Head of caudate nucleus (tissue), 42 donors: ENCODE measurements at regions not wholly inside any gene's neighbourhood (a gene's known extent, or its start where the extent isn't known, plus 50 kb on each side); places are given as distances from the start of the nearest gene placed in this dataset.

Source experiments
- DNase-seq, 42 donors: peaks; one replicate each; pipeline versions ENCODE4 v3.0.0 to v3.0.0-alpha.2; 2020 to 2021; ENCODE audit warnings: mixed read lengths in 7 of 42
- intact Hi-C: fragments of 100-400 bp; cut with DNase I; formaldehyde crosslinking; loops from one replicate; pipeline ENCODE4 v1.15.0; 2022

- intact Hi-C loops = no loop called here
- DNase-seq = peak in 2 of 42 donors; percentile 10 to 27
Measured at GRCh38 chr14:101457936-101458740, 103.2 kb upstream of the DIO3 start.

GRCh38 chr14:101458741-101459550 is 102.3 kb upstream of the DIO3 start:
- intact Hi-C loops = no loop called here
- peak in 3 of 42 donors; percentile 14 to 29 (median 18) for DNase-seq

- DNase-seq = no peak
- intact Hi-C loops = no loop called here
Measured at GRCh38 chr14:101459551-101459900, 101.8 kb upstream of the DIO3 start.

DNA sequence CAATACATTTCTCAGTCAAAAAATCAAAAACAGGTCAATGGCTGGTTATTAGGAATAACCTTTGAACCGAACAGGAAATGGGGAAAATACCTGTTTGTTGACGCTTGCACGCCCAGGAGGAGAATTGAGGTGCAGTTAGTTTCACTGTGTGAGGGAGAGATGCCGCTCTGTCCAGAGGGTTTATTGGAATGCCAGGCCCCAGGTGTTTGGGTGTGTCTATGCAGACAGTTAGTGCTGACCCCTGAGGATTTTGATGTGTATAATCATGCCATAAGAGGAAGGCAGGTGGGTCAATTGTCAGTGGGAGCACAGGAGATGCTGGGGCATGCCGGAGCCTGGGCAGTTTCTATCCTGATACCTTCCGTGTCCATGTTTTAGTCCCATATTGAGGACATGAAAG is 100.8 kb upstream of the DIO3 start:
- intact Hi-C loops = no loop called here

GRCh38 chr14:101460986-101461750 is 100.1 kb upstream of the DIO3 start:
- peak in 5 of 42 donors; percentile 2 to 19 (median 7) for DNase-seq
- intact Hi-C loops = no loop called here

More for the DNA sequence above, 100.8 kb upstream of the DIO3 start:
- peak in 2 of 42 donors; percentile 10 to 14 for DNase-seq

DNA sequence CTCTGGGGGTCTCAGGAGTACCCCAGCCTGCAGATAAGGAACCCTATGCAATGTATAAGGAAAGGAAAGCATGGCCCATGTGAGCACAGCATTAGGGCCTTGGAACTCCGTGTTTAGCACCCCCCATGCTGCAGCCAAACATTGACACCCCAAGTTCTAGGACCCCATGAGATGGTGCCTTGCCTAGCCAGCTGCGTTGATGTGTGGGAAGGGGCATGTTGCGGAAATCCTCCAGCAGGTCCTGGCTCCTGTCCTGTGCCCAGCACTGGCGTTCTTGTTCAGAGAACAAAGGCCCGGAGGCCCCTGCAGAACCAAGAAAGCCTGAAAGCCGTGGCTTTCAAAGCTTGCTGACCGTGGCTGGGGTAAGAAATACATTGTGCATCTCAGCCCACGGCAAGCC is 99.4 kb upstream of the DIO3 start:
- intact Hi-C loops = no loop called here
- DNase-seq = peak in 6 of 42 donors; percentile 9 to 18 (median 16)

GRCh38 chr14:101462726-101463565 is 98.3 kb upstream of the DIO3 start:
- intact Hi-C loops = no loop called here
- peak in 8 of 42 donors; percentile 8 to 28 (median 12) for DNase-seq

GRCh38 chr14:101463566-101464171 is 97.6 kb upstream of the DIO3 start:
- intact Hi-C loops = no loop called here
- peak in 5 of 42 donors; percentile 1 to 13 (median 5) for DNase-seq

DNA sequence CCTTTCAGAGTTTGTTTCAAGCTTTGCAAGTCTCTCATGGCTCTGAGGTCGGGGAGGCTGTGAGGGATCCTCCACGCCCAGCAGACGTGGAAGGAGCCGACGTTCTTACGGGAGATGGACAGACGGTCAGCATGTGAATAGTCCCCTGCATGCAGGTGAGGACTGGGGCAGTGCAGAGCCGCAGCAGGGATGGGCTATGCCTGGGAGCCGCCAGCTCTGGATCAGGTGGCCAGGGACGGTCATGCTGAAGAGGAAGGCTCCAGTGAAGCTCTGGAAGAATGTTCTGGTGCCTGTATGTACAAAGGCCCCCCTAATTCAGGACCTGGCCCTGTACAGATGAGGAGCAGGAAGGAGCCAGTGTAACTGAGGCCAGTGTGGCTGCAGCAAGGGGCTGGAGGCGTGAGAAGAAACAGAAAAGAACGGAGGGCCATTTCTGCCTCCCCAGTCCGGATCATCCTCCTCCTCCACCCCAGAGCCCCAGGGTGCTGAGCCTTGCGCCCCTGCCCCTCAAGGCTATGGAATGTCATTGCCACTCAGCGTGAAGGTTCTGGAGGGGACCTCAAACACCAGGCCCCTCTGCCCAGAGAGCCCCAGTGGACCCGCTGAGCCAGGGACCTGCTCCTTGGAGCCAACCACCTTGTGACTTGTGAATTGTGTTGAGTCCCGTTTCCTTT is 96.8 kb upstream of the DIO3 start:
- peak in 7 of 42 donors; percentile 3 to 29 (median 13) for DNase-seq
- intact Hi-C loops = no loop called here

GRCh38 chr14:101464984-101465794 is 96.1 kb upstream of the DIO3 start:
- DNase-seq = peak in 6 of 42 donors; percentile 3 to 31 (median 16)
- intact Hi-C loops = no loop called here

- intact Hi-C loops = no loop called here
- DNase-seq = peak in 3 of 42 donors; percentile 8 to 23 (median 11)
Measured at GRCh38 chr14:101465795-101466448, 95.4 kb upstream of the DIO3 start.

DNA sequence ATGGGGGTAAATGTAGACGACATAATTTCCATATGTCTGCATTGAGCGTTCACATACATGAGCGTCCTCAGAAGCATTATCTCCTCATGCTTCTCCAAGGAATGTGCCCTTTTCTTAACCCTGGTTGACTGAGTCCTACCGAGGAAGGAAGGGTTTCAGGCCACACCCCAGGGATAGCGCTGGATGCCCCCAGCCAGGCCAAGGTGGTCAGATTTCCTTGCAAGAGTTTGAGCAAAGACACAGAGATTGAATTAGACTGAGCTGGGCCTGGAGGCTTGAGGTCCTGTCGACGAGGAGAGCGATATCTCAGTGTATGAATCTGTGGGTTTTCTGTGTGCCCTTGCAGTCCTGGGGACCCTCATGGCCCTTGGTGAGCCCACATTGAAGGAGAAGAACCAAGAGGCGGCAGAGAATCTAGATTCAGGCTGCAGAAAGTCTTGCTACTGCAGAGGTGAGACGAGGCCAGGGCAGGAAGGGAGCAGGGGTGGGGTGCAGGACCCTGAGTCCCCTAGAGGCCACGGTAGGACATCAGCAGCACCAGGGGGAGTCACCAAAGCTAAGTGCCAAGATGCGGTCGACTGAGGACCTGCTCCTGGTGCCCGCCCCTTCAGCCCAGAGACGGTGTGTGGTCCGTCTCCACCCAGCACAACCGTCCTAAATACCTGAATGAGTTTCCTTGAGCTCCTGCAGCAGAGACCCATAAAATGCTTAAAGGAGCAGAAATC is 94.7 kb upstream of the DIO3 start:
- intact Hi-C loops = no loop called here
- DNase-seq = peak in 2 of 42 donors; percentile 4 to 6

DNA sequence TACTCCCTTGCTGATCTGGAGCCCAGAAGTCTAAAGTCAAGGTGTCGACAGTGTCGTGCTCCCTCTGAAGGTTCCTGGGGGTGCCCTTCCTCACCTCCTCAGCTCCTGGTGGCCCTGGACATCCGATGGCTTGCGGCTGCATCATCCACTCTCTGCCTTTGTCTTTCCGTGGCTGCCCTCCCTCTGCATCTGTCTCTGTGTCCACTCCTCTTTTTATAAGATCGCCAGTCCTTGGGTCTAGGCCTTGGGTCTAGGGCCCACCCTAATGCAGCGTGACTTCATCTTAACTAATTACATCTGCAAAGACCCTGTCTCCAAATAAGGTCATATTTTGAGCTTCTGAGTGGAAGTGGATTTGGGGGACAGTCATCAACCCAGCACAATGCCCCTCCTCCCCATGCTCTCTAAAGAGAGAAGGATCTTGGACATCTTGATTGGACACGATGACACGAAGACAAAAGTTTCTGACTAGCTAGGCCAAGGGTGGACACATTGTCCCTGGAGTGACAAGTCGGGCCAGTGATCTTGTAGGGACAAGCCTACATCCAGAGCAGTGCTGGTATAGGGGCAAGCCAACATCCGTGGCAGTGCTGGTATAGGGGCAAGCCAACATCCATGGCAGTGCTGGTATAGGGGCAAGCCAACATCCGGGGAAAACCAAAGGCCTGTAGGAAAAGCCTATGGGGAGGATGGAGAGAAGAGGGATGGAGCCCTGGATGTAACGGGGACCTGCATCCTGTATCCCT is 93.9 kb upstream of the DIO3 start:
- peak in 3 of 42 donors; percentile 5 to 13 (median 12) for DNase-seq
- intact Hi-C loops = no loop called here

DNA sequence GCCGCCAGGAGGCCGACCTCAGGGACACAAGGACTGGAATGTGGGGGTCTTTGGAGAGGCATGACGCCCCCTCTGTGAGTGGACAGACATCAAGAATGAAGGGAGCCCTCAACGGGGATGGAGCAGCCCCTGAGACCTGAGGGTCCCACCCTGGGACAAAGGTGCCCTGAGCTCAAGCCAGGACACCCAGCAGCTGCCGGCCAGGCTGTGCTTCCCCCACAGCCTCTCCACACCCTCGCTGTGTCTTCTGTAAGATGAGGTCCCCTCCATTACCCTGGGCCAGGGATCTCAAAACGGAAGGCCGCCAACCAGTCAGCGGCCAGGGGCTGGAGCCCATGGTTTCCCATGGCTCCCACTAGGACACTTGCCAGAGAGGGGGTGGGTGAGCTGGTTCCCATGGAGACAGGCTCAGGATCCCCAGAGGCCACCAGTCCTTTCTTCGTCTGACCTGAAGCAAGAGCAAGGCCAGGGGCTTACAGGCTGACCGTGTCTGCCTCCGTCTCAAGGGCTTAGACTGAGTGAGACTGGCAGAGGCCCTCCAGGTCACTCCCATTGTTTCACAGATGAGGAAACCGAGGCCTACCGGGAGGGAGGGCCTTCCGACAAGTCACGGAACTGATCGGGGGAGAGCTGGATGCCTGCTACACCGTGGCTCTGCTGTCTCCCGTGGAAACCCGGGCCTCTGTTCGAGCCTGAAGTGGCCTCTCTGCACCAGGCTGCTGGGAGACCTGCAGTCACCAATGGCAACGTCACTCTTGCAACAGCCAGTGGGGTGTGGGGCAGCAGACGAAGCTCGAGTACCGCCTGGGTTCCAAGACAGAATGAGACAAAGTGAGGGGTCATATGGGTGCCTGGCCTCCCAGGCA is 91.7 kb upstream of the DIO3 start:
- intact Hi-C loops = no loop called here
- peak in 8 of 42 donors; percentile 15 to 39 (median 24) for DNase-seq
